Brain microvascular endothelial cell (primary cell): ENCODE measurements at regions not wholly inside any gene's neighbourhood (a gene's known extent, or its start where the extent isn't known, plus 50 kb on each side); places are given as distances from the start of the nearest gene placed in this dataset.

Source experiments
- DNase-seq: peaks from one replicate; pipeline ENCODE4 v3.0.0-alpha.2; 2020
- H3K27ac ChIP-seq: fragments of 250-450 bp; sonication (Bioruptor Pico); 2 replicates; pipeline ENCODE4 v1.5.1; 2020; ENCODE audit warnings: mild to moderate bottlenecking, moderate library complexity
- H3K27me3 ChIP-seq: fragments of 250-450 bp; sonication (Bioruptor Pico); replicated peaks from 2 replicates; pipeline ENCODE4 v1.5.1; 2020; ENCODE audit warnings: mild to moderate bottlenecking
- H3K36me3 ChIP-seq: fragments of 250-450 bp; sonication (Bioruptor Pico); replicated peaks from 2 replicates; pipeline ENCODE4 v1.5.1; 2020; ENCODE audit warnings: mild to moderate bottlenecking
- H3K4me3 ChIP-seq: 2 replicates; pipeline ENCODE4 v1.5.1; 2011; ENCODE audit warnings: low read depth, mild to moderate bottlenecking, control low read depth, low read length, moderate library complexity
- CTCF ChIP-seq: IDR thresholded peaks from 2 replicates; pipeline ENCODE4 v1.5.1; 2011; ENCODE audit warnings: low read depth, mild to moderate bottlenecking, moderate library complexity, low read length, control low read depth, inconsistent platforms; ENCODE audit errors: missing control alignments
- in situ Hi-C: cut with HindIII; loops from 2 replicates; pipeline ENCODE4 v1.10.0; 2017; ENCODE audit warnings: low sequenced_read_pairs, low pct_ligation_motif_present

GRCh38 chr3:190709351-190709773, 153.1 kb downstream of the GMNC start:
- no peak for TF ChIP-seq CTCF
- Histone ChIP-seq H3K4me3 (no peak overlapping the region), H3K27ac (no peak overlapping the region), H3K36me3 (no peaks in the 10 kb centered on the region), H3K27me3 (no peaks in the 10 kb centered on the region)
- in situ Hi-C loops = no loop called here
- peak; percentile 38 for DNase-seq
